WTC11 (cell line): ENCODE measurements at regions not wholly inside any gene's neighbourhood (a gene's known extent, or its start where the extent isn't known, plus 50 kb on each side); places are given as distances from the start of the nearest gene placed in this dataset.

Experiments
- ATAC-seq: fragments of 200-7000 bp; cut with Tn5 transposase; 2 replicates; pipeline ENCODE4 v1.10.0; 2021; ENCODE audit warnings: mild to moderate bottlenecking, moderate library complexity
- CTCF ChIA-PET: fragments of 300-600 bp; sonication (Branson Sonifier 250); formaldehyde crosslinking; loops from one replicate; lab custom pipeline; 2021; ENCODE audit warnings: antibody characterized with exemption; lab: Charles Lee
- POLR2A ChIA-PET: fragments of 350-600 bp; sonication (Branson Sonifier 250); formaldehyde crosslinking; loops from one replicate; lab custom pipeline; 2021; ENCODE audit warnings: antibody characterized with exemption; lab: Charles Lee
- DNase-seq: peaks from one replicate; pipeline ENCODE4 v3.0.0; 2021; ENCODE audit warnings: low spot score
- H3K27ac Mint-ChIP-seq: 2 replicates; pipeline ENCODE4 v1.8.0; 2021; ENCODE audit warnings: mixed read lengths
- H3K27me3 Mint-ChIP-seq: 2 replicates; pipeline ENCODE4 v1.8.0; 2021; ENCODE audit warnings: low read depth, mild to moderate bottlenecking, moderate library complexity, mixed read lengths
- H3K36me3 Mint-ChIP-seq: 2 replicates; pipeline ENCODE4 v1.8.0; 2021; ENCODE audit warnings: mixed read lengths
- H3K4me1 Mint-ChIP-seq: 2 replicates; pipeline ENCODE4 v1.8.0; 2022; ENCODE audit warnings: mixed read lengths
- H3K4me3 Mint-ChIP-seq: 2 replicates; pipeline ENCODE4 v1.8.0; 2021; ENCODE audit warnings: mild to moderate bottlenecking, moderate library complexity, mixed read lengths
- H3K9me3 Mint-ChIP-seq: 2 replicates; pipeline ENCODE4 v1.8.0; 2021; ENCODE audit warnings: mixed read lengths
- E2F5 ChIP-seq: sonication (generic); formaldehyde crosslinking; IDR thresholded peaks from 2 replicates; pipeline ENCODE4 v1.8.1; 2022; ENCODE audit warnings: mild to moderate bottlenecking, moderate library complexity, missing genetic modification reagents
- EMX1 ChIP-seq: fragments of 250-450 bp; sonication (Bioruptor Pico); IDR thresholded peaks from 2 replicates; pipeline ENCODE4 v1.8.0; 2021; ENCODE audit warnings: mild to moderate bottlenecking
- GABPB1 ChIP-seq: sonication (generic); formaldehyde crosslinking; IDR thresholded peaks from 2 replicates; pipeline ENCODE4 v1.8.1; 2023; ENCODE audit warnings: mild to moderate bottlenecking, missing genetic modification reagents
- IRF2 ChIP-seq: sonication (generic); formaldehyde crosslinking; IDR thresholded peaks from 2 replicates; pipeline ENCODE4 v1.8.0; 2022; ENCODE audit warnings: low read depth, missing genetic modification reagents, borderline replicate concordance
- KAT7 ChIP-seq: sonication (generic); formaldehyde crosslinking; IDR thresholded peaks from 2 replicates; pipeline ENCODE4 v1.8.1; 2023; ENCODE audit warnings: missing genetic modification reagents, mild to moderate bottlenecking, borderline replicate concordance
- MXD4 ChIP-seq: fragments of 250-450 bp; sonication (Bioruptor Pico); IDR thresholded peaks from 2 replicates; pipeline ENCODE4 v1.8.0; 2021; ENCODE audit warnings: mild to moderate bottlenecking, moderate library complexity, borderline replicate concordance
- RELA ChIP-seq: sonication (generic); formaldehyde crosslinking; IDR thresholded peaks from 2 replicates; pipeline ENCODE4 v1.8.1; 2022; ENCODE audit warnings: missing genetic modification reagents, mild to moderate bottlenecking, borderline replicate concordance
- ZNF396 ChIP-seq: fragments of 250-450 bp; sonication (Bioruptor Pico); IDR thresholded peaks from 2 replicates; pipeline ENCODE4 v1.8.0; 2021; ENCODE audit warnings: mild to moderate bottlenecking, moderate library complexity, borderline replicate concordance
- ZSCAN18 ChIP-seq: fragments of 250-450 bp; sonication (Bioruptor Pico); IDR thresholded peaks from 2 replicates; pipeline ENCODE4 v2.1.2; 2022; ENCODE audit warnings: mild to moderate bottlenecking, moderate library complexity
- TF ChIP-seq, protein P1 (sequence below): sonication (generic); formaldehyde crosslinking; IDR thresholded peaks from 2 replicates; pipeline ENCODE4 v1.8.1; 2023; ENCODE audit warnings: mild to moderate bottlenecking, moderate library complexity, missing genetic modification reagents
- TF ChIP-seq, protein P2 (sequence below): fragments of 250-450 bp; sonication (Bioruptor Pico); IDR thresholded peaks from 2 replicates; pipeline ENCODE4 v1.9.0; 2021; ENCODE audit warnings: mild to moderate bottlenecking, borderline replicate concordance
- TF ChIP-seq, protein P3 (sequence below): sonication (generic); formaldehyde crosslinking; IDR thresholded peaks from 2 replicates; pipeline ENCODE4 v1.8.1; 2023; ENCODE audit warnings: mild to moderate bottlenecking, missing genetic modification reagents, moderate library complexity
- TF ChIP-seq, protein P4 (sequence below): sonication (generic); formaldehyde crosslinking; conservative IDR thresholded peaks from 2 replicates; pipeline ENCODE4 v1.8.1; 2023; ENCODE audit warnings: mild to moderate bottlenecking, low read depth, missing genetic modification reagents, moderate library complexity
- TF ChIP-seq, protein P5 (sequence below): sonication (generic); formaldehyde crosslinking; IDR thresholded peaks from 2 replicates; pipeline ENCODE4 v1.8.1; 2023; ENCODE audit warnings: mild to moderate bottlenecking, missing genetic modification reagents, borderline replicate concordance
- TF ChIP-seq, protein P6 (sequence below): sonication (generic); formaldehyde crosslinking; IDR thresholded peaks from 2 replicates; pipeline ENCODE4 v1.8.1; 2022; ENCODE audit warnings: low read depth, mild to moderate bottlenecking, moderate library complexity, missing genetic modification reagents, borderline replicate concordance

DNA sequence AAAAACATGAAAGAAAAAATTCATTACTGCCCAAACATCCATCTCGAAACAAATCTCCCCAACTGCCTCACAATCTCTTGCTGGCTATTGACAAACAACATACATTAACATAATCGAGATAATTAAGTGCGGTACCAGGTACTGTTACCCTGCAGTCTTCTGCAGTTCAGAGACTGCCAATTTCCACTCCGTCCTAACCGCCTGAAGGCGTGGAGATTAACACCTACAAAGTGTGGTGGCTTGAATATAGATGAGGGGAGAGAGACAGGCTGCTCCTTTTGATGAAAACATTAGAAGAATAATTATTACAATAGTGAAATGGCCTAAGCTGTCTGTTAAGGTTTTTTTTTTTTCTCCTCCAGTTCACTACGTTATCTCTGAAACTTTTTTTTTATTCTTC is 258.9 kb upstream of the SOX4 start (continued):
- TF ChIP-seq ZSCAN18 (CRISPR knock-in tag) (no peak), KAT7 (CRISPR knock-in tag) (no peak)
- TF ChIP-seq, protein P1, sequence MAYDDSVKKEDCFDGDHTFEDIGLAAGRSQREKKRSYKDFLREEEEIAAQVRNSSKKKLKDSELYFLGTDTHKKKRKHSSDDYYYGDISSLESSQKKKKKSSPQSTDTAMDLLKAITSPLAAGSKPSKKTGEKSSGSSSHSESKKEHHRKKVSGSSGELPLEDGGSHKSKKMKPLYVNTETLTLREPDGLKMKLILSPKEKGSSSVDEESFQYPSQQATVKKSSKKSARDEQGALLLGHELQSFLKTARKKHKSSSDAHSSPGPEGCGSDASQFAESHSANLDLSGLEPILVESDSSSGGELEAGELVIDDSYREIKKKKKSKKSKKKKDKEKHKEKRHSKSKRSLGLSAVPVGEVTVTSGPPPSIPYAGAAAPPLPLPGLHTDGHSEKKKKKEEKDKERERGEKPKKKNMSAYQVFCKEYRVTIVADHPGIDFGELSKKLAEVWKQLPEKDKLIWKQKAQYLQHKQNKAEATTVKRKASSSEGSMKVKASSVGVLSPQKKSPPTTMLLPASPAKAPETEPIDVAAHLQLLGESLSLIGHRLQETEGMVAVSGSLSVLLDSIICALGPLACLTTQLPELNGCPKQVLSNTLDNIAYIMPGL (CRISPR knock-in tag), result no peak
- TF ChIP-seq, protein P2, sequence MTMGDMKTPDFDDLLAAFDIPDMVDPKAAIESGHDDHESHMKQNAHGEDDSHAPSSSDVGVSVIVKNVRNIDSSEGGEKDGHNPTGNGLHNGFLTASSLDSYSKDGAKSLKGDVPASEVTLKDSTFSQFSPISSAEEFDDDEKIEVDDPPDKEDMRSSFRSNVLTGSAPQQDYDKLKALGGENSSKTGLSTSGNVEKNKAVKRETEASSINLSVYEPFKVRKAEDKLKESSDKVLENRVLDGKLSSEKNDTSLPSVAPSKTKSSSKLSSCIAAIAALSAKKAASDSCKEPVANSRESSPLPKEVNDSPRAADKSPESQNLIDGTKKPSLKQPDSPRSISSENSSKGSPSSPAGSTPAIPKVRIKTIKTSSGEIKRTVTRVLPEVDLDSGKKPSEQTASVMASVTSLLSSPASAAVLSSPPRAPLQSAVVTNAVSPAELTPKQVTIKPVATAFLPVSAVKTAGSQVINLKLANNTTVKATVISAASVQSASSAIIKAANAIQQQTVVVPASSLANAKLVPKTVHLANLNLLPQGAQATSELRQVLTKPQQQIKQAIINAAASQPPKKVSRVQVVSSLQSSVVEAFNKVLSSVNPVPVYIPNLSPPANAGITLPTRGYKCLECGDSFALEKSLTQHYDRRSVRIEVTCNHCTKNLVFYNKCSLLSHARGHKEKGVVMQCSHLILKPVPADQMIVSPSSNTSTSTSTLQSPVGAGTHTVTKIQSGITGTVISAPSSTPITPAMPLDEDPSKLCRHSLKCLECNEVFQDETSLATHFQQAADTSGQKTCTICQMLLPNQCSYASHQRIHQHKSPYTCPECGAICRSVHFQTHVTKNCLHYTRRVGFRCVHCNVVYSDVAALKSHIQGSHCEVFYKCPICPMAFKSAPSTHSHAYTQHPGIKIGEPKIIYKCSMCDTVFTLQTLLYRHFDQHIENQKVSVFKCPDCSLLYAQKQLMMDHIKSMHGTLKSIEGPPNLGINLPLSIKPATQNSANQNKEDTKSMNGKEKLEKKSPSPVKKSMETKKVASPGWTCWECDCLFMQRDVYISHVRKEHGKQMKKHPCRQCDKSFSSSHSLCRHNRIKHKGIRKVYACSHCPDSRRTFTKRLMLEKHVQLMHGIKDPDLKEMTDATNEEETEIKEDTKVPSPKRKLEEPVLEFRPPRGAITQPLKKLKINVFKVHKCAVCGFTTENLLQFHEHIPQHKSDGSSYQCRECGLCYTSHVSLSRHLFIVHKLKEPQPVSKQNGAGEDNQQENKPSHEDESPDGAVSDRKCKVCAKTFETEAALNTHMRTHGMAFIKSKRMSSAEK (CRISPR knock-in tag), result no peak

- Mint-ChIP-seq H3K9me3 (peaks cover 20% of the 10 kb centered on the region), H3K27me3 (peaks cover 7% of the 10 kb centered on the region; the same call in 1 of the 2 replicates), H3K36me3 (no peaks in the 10 kb centered on the region), H3K27ac (no peak overlapping the region), H3K4me1 (no peaks in the 10 kb centered on the region), H3K4me3 (no peak overlapping the region)
- no peak for ATAC-seq
- no peak for DNase-seq
- TF ChIP-seq MXD4 (CRISPR knock-in tag) (no peak), EMX1 (CRISPR knock-in tag) (no peak)
- CTCF ChIA-PET, result no interaction called here
- POLR2A ChIA-PET, result interaction anchor here (0.6 kb wide), 1 partner anchor 101 kb away, joined by 3 read pairs; no protein-coding TSS in a partner anchor
Observed at GRCh38 chr6:21335591-21335990, 258.0 kb upstream of the SOX4 start.

DNA sequence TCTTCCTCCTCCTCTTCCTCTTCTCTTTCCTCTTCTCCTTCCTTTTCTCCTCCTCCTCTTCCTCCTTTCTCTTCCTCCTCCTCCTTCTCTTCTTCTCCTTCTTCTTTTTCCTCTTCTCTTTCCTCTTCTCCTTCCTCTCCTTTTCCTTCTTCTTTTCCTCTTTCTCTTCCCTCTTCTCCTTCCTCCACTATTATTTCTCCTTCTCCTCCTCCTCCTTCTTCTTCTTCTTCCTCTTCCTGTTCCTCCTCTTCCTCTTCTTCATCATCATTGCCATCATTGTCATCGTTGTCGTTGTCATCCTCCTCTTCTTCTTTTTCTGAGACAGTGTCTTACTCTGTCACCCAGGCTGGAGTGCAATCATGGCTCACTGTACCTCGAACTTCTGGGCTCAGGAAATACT is 256.3 kb upstream of the SOX4 start:
- ATAC-seq, result no peak
- no peak overlapping the region for H3K27ac Mint-ChIP-seq
- ChIA-PET CTCF (no interaction called here), POLR2A (no interaction called here)
- no peak for DNase-seq
- peaks cover 20% of the 10 kb centered on the region for H3K9me3 Mint-ChIP-seq
- H3K4me3 Mint-ChIP-seq, result no peak overlapping the region
- peaks cover 7% of the 10 kb centered on the region; the same call in 1 of the 2 replicates for H3K27me3 Mint-ChIP-seq
- no peaks in the 10 kb centered on the region for H3K36me3 Mint-ChIP-seq
- H3K4me1 Mint-ChIP-seq, result no peaks in the 10 kb centered on the region
- TF ChIP-seq RELA (CRISPR knock-in tag), result no peak
- TF ChIP-seq, protein P3, sequence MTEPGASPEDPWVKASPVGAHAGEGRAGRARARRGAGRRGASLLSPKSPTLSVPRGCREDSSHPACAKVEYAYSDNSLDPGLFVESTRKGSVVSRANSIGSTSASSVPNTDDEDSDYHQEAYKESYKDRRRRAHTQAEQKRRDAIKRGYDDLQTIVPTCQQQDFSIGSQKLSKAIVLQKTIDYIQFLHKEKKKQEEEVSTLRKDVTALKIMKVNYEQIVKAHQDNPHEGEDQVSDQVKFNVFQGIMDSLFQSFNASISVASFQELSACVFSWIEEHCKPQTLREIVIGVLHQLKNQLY (CRISPR knock-in tag), result no peak
- TF ChIP-seq, protein P4, sequence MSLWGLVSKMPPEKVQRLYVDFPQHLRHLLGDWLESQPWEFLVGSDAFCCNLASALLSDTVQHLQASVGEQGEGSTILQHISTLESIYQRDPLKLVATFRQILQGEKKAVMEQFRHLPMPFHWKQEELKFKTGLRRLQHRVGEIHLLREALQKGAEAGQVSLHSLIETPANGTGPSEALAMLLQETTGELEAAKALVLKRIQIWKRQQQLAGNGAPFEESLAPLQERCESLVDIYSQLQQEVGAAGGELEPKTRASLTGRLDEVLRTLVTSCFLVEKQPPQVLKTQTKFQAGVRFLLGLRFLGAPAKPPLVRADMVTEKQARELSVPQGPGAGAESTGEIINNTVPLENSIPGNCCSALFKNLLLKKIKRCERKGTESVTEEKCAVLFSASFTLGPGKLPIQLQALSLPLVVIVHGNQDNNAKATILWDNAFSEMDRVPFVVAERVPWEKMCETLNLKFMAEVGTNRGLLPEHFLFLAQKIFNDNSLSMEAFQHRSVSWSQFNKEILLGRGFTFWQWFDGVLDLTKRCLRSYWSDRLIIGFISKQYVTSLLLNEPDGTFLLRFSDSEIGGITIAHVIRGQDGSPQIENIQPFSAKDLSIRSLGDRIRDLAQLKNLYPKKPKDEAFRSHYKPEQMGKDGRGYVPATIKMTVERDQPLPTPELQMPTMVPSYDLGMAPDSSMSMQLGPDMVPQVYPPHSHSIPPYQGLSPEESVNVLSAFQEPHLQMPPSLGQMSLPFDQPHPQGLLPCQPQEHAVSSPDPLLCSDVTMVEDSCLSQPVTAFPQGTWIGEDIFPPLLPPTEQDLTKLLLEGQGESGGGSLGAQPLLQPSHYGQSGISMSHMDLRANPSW, result no peak
- TF ChIP-seq, protein P5, sequence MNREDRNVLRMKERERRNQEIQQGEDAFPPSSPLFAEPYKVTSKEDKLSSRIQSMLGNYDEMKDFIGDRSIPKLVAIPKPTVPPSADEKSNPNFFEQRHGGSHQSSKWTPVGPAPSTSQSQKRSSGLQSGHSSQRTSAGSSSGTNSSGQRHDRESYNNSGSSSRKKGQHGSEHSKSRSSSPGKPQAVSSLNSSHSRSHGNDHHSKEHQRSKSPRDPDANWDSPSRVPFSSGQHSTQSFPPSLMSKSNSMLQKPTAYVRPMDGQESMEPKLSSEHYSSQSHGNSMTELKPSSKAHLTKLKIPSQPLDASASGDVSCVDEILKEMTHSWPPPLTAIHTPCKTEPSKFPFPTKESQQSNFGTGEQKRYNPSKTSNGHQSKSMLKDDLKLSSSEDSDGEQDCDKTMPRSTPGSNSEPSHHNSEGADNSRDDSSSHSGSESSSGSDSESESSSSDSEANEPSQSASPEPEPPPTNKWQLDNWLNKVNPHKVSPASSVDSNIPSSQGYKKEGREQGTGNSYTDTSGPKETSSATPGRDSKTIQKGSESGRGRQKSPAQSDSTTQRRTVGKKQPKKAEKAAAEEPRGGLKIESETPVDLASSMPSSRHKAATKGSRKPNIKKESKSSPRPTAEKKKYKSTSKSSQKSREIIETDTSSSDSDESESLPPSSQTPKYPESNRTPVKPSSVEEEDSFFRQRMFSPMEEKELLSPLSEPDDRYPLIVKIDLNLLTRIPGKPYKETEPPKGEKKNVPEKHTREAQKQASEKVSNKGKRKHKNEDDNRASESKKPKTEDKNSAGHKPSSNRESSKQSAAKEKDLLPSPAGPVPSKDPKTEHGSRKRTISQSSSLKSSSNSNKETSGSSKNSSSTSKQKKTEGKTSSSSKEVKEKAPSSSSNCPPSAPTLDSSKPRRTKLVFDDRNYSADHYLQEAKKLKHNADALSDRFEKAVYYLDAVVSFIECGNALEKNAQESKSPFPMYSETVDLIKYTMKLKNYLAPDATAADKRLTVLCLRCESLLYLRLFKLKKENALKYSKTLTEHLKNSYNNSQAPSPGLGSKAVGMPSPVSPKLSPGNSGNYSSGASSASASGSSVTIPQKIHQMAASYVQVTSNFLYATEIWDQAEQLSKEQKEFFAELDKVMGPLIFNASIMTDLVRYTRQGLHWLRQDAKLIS (CRISPR knock-in tag), result no peak
- TF ChIP-seq, protein P6, sequence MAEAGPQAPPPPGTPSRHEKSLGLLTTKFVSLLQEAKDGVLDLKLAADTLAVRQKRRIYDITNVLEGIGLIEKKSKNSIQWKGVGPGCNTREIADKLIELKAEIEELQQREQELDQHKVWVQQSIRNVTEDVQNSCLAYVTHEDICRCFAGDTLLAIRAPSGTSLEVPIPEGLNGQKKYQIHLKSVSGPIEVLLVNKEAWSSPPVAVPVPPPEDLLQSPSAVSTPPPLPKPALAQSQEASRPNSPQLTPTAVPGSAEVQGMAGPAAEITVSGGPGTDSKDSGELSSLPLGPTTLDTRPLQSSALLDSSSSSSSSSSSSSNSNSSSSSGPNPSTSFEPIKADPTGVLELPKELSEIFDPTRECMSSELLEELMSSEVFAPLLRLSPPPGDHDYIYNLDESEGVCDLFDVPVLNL, result no peak
- TF ChIP-seq E2F5, result no peak
- no peak for TF ChIP-seq GABPB1
- no peak for TF ChIP-seq IRF2 (CRISPR knock-in tag)
- TF ChIP-seq ZNF396, result no peak
